ENCODE measurements at regions not wholly inside any gene's neighbourhood (a gene's known extent, or its start where the extent isn't known, plus 50 kb on each side); places are given as distances from the start of the nearest gene placed in this dataset.

DNA sequence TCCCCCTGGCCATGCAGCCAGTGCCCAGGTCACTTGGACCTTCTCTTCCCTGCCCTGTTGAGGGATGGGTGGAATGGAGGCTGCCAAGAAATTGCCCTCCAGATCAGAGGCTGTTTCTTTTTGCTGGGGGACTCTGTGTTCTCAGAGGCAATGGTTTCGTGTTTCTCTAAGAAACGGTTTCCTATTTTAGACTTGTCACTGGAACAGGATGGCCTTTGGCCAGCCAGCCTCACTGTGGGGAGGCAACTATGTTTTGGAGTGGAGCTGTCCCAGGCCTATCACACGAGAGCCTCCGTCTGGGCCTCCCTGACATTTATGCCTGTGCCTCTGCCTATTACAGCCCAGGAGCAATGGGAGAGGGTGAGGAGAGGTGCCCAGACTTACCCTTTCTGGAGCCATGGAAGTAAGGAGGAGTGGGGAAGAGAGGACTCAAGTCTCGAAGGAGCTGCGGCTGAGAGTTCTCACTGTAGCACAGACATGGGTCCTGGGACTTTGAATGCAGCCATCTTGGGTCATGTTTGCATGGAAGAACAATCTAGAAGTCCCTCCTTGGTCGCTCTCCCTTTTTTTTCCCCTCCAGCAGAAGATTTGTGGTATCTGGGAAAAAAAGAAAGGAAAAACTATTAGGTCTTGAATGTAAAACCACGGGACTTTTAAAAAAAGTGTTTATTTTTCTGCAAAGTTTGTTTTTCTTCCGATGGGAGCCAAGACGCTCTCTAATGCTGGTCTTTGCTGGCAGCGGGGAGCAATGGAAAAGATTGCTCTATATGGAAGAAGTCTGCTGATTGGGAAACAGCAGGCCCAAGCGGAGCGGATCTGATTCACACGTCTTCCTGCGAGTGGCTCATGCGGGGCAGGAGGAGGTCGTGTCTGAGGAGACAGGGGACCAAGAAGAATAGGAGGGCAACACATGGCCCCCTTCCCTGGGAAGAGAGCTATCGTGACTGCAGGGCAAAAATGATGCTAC lies 219.2 kb downstream of the FOXD2 start:
- Histone ChIP-seq H3K23ac (ENCODE audit: low read length in 2 of 2) (no peak overlapping the region), H2AFZ (ENCODE audit: low read depth, low read length) (no peak overlapping the region), H2BK5ac (ENCODE audit: low read depth, low read length, poor library complexity, severe bottlenecking) (no peak overlapping the region), H3K27me3 (ENCODE audit: control insufficient read depth in 1 of 2, insufficient read depth in 1 of 2, low read length in 2 of 2) (peaks cover 0 to 13% of the 10 kb centered on the region in 2 experiments), H3K79me1 (replicated peaks; ENCODE audit: low read length, poor library complexity, severe bottlenecking) (no peaks in the 10 kb centered on the region), H3K36me3 (ENCODE audit: control insufficient read depth in 1 of 2, insufficient read depth in 2 of 2, low read depth in 1 of 2, low read length in 2 of 2) (no peaks in the 10 kb centered on the region), H3K4me3 (ENCODE audit: insufficient read depth in 1 of 2, low read depth in 1 of 2, low read length in 2 of 2) (peak overlapping the region in 1 of 2 experiments; percentile 8), H2BK15ac (ENCODE audit: low read depth, poor library complexity, severe bottlenecking) (no peak overlapping the region), H2AK5ac (ENCODE audit: low read length, severe bottlenecking) (no peak overlapping the region), H3K4ac (ENCODE audit: low read depth in 1 of 2, low read length in 2 of 2) (no peak overlapping the region), H3K9ac (ENCODE audit: low read length) (no peak overlapping the region), H3K27ac (ENCODE audit: low read length, poor library complexity, severe bottlenecking) (no peak overlapping the region), H3K18ac (ENCODE audit: low read depth in 1 of 2, low read length in 2 of 2) (no peak overlapping the region), H3K4me1 (ENCODE audit: control insufficient read depth, insufficient read depth, low read depth, low read length) (no peaks in the 10 kb centered on the region), H3K9me3 (ENCODE audit: control insufficient read depth, low read length) (no peaks in the 10 kb centered on the region), H3K14ac (ENCODE audit: low read length in 2 of 2) (no peak overlapping the region), H4K91ac (ENCODE audit: low read length) (no peak overlapping the region), H2BK120ac (ENCODE audit: low read depth, low read length) (no peak overlapping the region), H3K4me2 (ENCODE audit: low read length, poor library complexity, severe bottlenecking) (no peak overlapping the region), H4K8ac (ENCODE audit: low read length) (no peak overlapping the region), H2BK12ac (ENCODE audit: low read length in 2 of 2) (no peak overlapping the region)
- no peak for DNase-seq
- WGBS = 85% methylated on average over 18 of the region's 18 CpGs

DNA sequence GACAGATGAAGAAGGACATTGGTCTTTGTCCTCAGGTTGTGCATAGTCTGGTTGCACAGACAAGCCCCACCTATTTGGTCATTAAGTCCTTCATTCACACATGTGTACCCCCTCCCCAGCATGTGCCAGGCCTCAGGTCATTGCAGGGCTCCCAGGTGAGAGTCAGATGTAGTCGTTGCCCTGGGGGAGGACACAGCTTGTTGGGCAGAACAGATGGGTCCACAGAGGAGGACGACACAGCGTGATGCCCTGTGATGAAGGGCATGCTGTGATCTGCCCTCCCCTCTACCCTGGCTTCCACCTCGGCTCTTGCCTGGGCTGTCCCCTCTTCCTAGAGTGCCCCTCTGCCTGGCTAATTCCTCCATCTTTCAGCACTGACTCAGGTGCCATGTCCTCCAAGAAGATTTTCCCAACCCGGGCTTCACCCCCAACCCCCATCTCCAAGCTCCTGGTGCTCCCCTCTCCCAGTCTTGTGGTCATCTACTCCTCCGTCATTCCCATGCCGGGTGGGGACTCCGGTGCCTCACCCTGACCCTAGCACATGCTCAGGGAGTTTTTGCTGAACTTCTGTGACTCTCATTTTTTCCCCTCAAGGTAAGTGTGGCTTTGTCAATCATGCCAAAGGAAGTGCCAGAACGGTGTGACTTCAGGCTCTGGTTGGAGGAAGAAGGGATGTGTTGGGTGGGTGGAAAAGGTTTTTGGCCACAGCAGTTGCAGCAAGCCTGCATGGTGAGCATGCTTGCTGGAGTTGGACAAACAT lies 220.5 kb downstream of the FOXD2 start:
- no peaks in the 10 kb centered on the region for H3K4me1 ChIP-seq (ENCODE audit: control insufficient read depth, insufficient read depth, low read depth, low read length)

DNA sequence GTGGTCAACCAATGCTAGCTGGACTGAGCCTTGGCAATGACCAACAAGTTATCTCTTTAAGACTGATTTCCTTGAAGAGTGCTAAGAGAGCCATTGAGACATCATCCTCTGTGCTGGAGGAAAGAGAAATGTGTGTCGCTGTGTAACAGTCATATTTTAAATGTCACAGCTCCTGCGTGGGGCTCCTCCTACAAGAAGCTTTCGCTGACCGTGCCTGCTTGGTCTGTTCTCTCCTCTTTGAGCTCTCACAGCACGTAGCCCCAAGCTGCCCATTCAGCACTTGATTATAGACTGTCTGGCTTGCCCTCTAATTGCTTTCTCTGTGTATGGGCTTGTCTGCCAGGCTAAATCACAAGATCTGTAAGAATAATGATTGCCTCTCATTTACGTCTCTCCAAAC lies 221.3 kb downstream of the FOXD2 start:
- 36% methylated on average over 6 of the region's 6 CpGs for WGBS
- Histone ChIP-seq H3K9me3 (ENCODE audit: control insufficient read depth, low read length) (no peaks in the 10 kb centered on the region), H3K4ac (ENCODE audit: low read depth in 1 of 2, low read length in 2 of 2) (no peak overlapping the region), H2BK12ac (ENCODE audit: low read length in 2 of 2) (no peak overlapping the region), H4K8ac (ENCODE audit: low read length) (no peak overlapping the region), H3K18ac (ENCODE audit: low read depth in 1 of 2, low read length in 2 of 2) (no peak overlapping the region), H2BK5ac (ENCODE audit: low read depth, low read length, poor library complexity, severe bottlenecking) (no peak overlapping the region), H3K4me3 (ENCODE audit: insufficient read depth in 1 of 2, low read depth in 1 of 2, low read length in 2 of 2) (no peak overlapping the region), H3K27ac (ENCODE audit: low read length, poor library complexity, severe bottlenecking) (no peak overlapping the region), H4K91ac (ENCODE audit: low read length) (no peak overlapping the region), H3K4me2 (ENCODE audit: low read length, poor library complexity, severe bottlenecking) (no peak overlapping the region), H2AK5ac (ENCODE audit: low read length, severe bottlenecking) (no peak overlapping the region), H3K27me3 (ENCODE audit: control insufficient read depth in 1 of 2, insufficient read depth in 1 of 2, low read length in 2 of 2) (peaks cover 0 to 9% of the 10 kb centered on the region in 2 experiments), H3K36me3 (ENCODE audit: control insufficient read depth in 1 of 2, insufficient read depth in 2 of 2, low read depth in 1 of 2, low read length in 2 of 2) (no peaks in the 10 kb centered on the region), H3K79me1 (replicated peaks; ENCODE audit: low read length, poor library complexity, severe bottlenecking) (no peaks in the 10 kb centered on the region), H3K4me1 (ENCODE audit: control insufficient read depth, insufficient read depth, low read depth, low read length) (no peaks in the 10 kb centered on the region), H2AFZ (ENCODE audit: low read depth, low read length) (no peak overlapping the region), H2BK120ac (ENCODE audit: low read depth, low read length) (no peak overlapping the region), H3K23ac (ENCODE audit: low read length in 2 of 2) (no peak overlapping the region), H3K14ac (ENCODE audit: low read length in 2 of 2) (no peak overlapping the region), H3K9ac (ENCODE audit: low read length) (no peak overlapping the region), H2BK15ac (ENCODE audit: low read depth, poor library complexity, severe bottlenecking) (no peak overlapping the region)
- DNase-seq = no peak

More for the DNA sequence above, 220.5 kb downstream of the FOXD2 start:
- Histone ChIP-seq H2BK5ac (ENCODE audit: low read depth, low read length, poor library complexity, severe bottlenecking) (no peak overlapping the region), H3K79me1 (replicated peaks; ENCODE audit: low read length, poor library complexity, severe bottlenecking) (no peaks in the 10 kb centered on the region), H2AK5ac (ENCODE audit: low read length, severe bottlenecking) (no peak overlapping the region), H3K18ac (ENCODE audit: low read depth in 1 of 2, low read length in 2 of 2) (no peak overlapping the region), H3K9me3 (ENCODE audit: control insufficient read depth, low read length) (no peaks in the 10 kb centered on the region), H2BK15ac (ENCODE audit: low read depth, poor library complexity, severe bottlenecking) (no peak overlapping the region), H3K36me3 (ENCODE audit: control insufficient read depth in 1 of 2, insufficient read depth in 2 of 2, low read depth in 1 of 2, low read length in 2 of 2) (no peaks in the 10 kb centered on the region), H3K27ac (ENCODE audit: low read length, poor library complexity, severe bottlenecking) (no peak overlapping the region), H3K27me3 (ENCODE audit: control insufficient read depth in 1 of 2, insufficient read depth in 1 of 2, low read length in 2 of 2) (peaks cover 0 to 12% of the 10 kb centered on the region in 2 experiments), H2AFZ (ENCODE audit: low read depth, low read length) (no peak overlapping the region), H3K9ac (ENCODE audit: low read length) (no peak overlapping the region), H4K91ac (ENCODE audit: low read length) (no peak overlapping the region), H4K8ac (ENCODE audit: low read length) (no peak overlapping the region), H3K4me2 (ENCODE audit: low read length, poor library complexity, severe bottlenecking) (no peak overlapping the region), H3K14ac (ENCODE audit: low read length in 2 of 2) (no peak overlapping the region), H3K23ac (ENCODE audit: low read length in 2 of 2) (no peak overlapping the region), H2BK12ac (ENCODE audit: low read length in 2 of 2) (no peak overlapping the region), H2BK120ac (ENCODE audit: low read depth, low read length) (no peak overlapping the region), H3K4me3 (ENCODE audit: insufficient read depth in 1 of 2, low read depth in 1 of 2, low read length in 2 of 2) (no peak overlapping the region), H3K4ac (ENCODE audit: low read depth in 1 of 2, low read length in 2 of 2) (no peak overlapping the region)
- DNase-seq = no peak
- 84% methylated on average over 9 of the region's 9 CpGs for WGBS

DNA sequence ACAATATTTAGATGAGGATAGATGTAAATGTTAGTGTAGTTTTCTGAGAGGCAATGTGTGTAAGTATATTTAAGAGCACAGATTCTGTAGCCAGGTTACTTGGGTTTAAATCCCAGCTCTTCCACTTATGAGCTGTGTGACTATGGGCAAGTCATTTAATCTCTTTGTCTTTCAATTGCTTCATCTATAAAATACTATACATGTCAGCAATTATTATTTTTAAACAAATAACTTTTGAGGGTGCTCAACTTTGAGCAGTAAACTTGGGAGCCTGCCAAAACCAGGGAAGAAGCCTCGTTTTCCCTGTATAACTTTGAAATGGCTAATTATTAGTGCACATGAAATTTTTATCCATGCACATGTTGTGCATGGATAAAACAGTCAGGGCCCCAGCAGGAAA lies 222.8 kb downstream of the FOXD2 start:
- H3K23ac ChIP-seq (ENCODE audit: low read length in 2 of 2) = no peak overlapping the region
- H3K4me1 ChIP-seq (ENCODE audit: control insufficient read depth, insufficient read depth, low read depth, low read length) = no peaks in the 10 kb centered on the region
- H4K8ac ChIP-seq (ENCODE audit: low read length) = no peak overlapping the region
- H3K14ac ChIP-seq (ENCODE audit: low read length in 2 of 2) = no peak overlapping the region
- H3K18ac ChIP-seq (ENCODE audit: low read depth in 1 of 2, low read length in 2 of 2) = no peak overlapping the region
- H2BK5ac ChIP-seq (ENCODE audit: low read depth, low read length, poor library complexity, severe bottlenecking) = no peak overlapping the region
- peaks cover 0 to 5% of the 10 kb centered on the region in 2 experiments for H3K27me3 ChIP-seq (ENCODE audit: control insufficient read depth in 1 of 2, insufficient read depth in 1 of 2, low read length in 2 of 2)
- H2AFZ ChIP-seq (ENCODE audit: low read depth, low read length) = no peak overlapping the region
- DNase-seq = no peak
- H3K9ac ChIP-seq (ENCODE audit: low read length) = no peak overlapping the region
- no peak overlapping the region for H3K4me3 ChIP-seq (ENCODE audit: insufficient read depth in 1 of 2, low read depth in 1 of 2, low read length in 2 of 2)
- no peaks in the 10 kb centered on the region for H3K79me1 ChIP-seq (replicated peaks; ENCODE audit: low read length, poor library complexity, severe bottlenecking)
- WGBS = 50% methylated on average over 1 of the region's 1 CpG
- no peaks in the 10 kb centered on the region for H3K36me3 ChIP-seq (ENCODE audit: control insufficient read depth in 1 of 2, insufficient read depth in 2 of 2, low read depth in 1 of 2, low read length in 2 of 2)
- H3K4me2 ChIP-seq (ENCODE audit: low read length, poor library complexity, severe bottlenecking) = no peak overlapping the region
- H2AK5ac ChIP-seq (ENCODE audit: low read length, severe bottlenecking) = no peak overlapping the region
- H2BK120ac ChIP-seq (ENCODE audit: low read depth, low read length) = no peak overlapping the region
- H3K4ac ChIP-seq (ENCODE audit: low read depth in 1 of 2, low read length in 2 of 2) = no peak overlapping the region
- H3K27ac ChIP-seq (ENCODE audit: low read length, poor library complexity, severe bottlenecking) = no peak overlapping the region
- no peak overlapping the region for H4K91ac ChIP-seq (ENCODE audit: low read length)
- H2BK15ac ChIP-seq (ENCODE audit: low read depth, poor library complexity, severe bottlenecking) = no peak overlapping the region
- H2BK12ac ChIP-seq (ENCODE audit: low read length in 2 of 2) = no peak overlapping the region
- H3K9me3 ChIP-seq (ENCODE audit: control insufficient read depth, low read length) = no peaks in the 10 kb centered on the region

Measured in mesenchymal stem cell (in vitro differentiated cells and primary cell).